ENCODE measurements at regions not wholly inside any gene's neighbourhood (a gene's known extent, or its start where the extent isn't known, plus 50 kb on each side); places are given as distances from the start of the nearest gene placed in this dataset.

DNA sequence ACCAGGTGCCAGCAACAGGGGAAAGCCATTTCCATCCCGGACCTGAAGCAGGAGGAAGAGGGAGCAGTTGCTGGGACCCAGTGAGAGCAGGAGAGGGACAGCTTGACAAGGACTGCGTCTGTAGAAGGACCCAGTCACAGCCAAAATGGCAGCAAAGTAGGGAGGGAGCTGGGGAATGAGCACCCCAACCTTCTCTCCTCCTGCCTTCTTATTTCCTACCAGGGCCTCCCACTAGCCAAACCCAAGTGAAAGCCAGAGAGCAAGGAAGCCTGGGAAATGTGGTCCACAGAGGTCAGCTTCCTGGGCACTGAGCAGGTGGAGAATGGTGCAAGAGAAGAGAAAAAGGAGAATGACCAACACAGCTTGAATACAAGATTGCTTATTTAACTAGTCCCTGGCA, 108.5 kb upstream of the MYL2 start (continued):
- TF ChIP-seq, protein P1, sequence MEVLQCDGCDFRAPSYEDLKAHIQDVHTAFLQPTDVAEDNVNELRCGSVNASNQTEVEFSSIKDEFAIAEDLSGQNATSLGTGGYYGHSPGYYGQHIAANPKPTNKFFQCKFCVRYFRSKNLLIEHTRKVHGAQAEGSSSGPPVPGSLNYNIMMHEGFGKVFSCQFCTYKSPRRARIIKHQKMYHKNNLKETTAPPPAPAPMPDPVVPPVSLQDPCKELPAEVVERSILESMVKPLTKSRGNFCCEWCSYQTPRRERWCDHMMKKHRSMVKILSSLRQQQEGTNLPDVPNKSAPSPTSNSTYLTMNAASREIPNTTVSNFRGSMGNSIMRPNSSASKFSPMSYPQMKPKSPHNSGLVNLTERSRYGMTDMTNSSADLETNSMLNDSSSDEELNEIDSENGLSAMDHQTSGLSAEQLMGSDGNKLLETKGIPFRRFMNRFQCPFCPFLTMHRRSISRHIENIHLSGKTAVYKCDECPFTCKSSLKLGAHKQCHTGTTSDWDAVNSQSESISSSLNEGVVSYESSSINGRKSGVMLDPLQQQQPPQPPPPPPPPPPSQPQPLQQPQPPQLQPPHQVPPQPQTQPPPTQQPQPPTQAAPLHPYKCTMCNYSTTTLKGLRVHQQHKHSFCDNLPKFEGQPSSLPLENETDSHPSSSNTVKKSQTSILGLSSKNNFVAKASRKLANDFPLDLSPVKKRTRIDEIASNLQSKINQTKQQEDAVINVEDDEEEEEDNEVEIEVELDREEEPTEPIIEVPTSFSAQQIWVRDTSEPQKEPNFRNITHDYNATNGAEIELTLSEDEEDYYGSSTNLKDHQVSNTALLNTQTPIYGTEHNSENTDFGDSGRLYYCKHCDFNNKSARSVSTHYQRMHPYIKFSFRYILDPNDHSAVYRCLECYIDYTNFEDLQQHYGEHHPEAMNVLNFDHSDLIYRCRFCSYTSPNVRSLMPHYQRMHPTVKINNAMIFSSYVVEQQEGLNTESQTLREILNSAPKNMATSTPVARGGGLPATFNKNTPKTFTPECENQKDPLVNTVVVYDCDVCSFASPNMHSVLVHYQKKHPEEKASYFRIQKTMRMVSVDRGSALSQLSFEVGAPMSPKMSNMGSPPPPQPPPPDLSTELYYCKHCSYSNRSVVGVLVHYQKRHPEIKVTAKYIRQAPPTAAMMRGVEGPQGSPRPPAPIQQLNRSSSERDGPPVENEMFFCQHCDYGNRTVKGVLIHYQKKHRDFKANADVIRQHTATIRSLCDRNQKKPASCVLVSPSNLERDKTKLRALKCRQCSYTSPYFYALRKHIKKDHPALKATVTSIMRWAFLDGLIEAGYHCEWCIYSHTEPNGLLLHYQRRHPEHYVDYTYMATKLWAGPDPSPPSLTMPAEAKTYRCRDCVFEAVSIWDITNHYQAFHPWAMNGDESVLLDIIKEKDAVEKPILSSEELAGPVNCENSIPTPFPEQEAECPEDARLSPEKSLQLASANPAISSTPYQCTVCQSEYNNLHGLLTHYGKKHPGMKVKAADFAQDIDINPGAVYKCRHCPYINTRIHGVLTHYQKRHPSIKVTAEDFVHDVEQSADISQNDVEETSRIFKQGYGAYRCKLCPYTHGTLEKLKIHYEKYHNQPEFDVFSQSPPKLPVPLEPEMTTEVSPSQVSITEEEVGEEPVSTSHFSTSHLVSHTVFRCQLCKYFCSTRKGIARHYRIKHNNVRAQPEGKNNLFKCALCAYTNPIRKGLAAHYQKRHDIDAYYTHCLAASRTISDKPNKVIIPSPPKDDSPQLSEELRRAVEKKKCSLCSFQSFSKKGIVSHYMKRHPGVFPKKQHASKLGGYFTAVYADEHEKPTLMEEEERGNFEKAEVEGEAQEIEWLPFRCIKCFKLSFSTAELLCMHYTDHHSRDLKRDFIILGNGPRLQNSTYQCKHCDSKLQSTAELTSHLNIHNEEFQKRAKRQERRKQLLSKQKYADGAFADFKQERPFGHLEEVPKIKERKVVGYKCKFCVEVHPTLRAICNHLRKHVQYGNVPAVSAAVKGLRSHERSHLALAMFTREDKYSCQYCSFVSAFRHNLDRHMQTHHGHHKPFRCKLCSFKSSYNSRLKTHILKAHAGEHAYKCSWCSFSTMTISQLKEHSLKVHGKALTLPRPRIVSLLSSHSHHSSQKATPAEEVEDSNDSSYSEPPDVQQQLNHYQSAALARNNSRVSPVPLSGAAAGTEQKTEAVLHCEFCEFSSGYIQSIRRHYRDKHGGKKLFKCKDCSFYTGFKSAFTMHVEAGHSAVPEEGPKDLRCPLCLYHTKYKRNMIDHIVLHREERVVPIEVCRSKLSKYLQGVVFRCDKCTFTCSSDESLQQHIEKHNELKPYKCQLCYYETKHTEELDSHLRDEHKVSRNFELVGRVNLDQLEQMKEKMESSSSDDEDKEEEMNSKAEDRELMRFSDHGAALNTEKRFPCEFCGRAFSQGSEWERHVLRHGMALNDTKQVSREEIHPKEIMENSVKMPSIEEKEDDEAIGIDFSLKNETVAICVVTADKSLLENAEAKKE (CRISPR knock-in tag; IDR thresholded peaks at IDR 0.05), result no peak
- no peak for TF ChIP-seq EZH2 (IDR thresholded peaks at IDR 0.05; ENCODE audit: low read depth, unreplicated experiment)
- TF ChIP-seq STAT1 (IDR thresholded peaks at IDR 0.05; ENCODE audit: unreplicated experiment), result no peak
- no peak for TF ChIP-seq ZNF114 (CRISPR knock-in tag; IDR thresholded peaks at IDR 0.05)
- TF ChIP-seq JUNB (IDR thresholded peaks at IDR 0.05; ENCODE audit: unreplicated experiment), result no peak
- no peak for TF ChIP-seq NANOG (IDR thresholded peaks at IDR 0.05; ENCODE audit: borderline replicate concordance)
- TF ChIP-seq REST (IDR thresholded peaks at IDR 0.05; ENCODE audit: unreplicated experiment), result no peak
- TF ChIP-seq EZH2phosphoT487 (IDR thresholded peaks at IDR 0.05; ENCODE audit: unreplicated experiment), result no peak
